ENCODE measurements at regions not wholly inside any gene's neighbourhood (a gene's known extent, or its start where the extent isn't known, plus 50 kb on each side); places are given as distances from the start of the nearest gene placed in this dataset.
A peak's percentile ranks its signal among the peaks of the same experiment; 100 is the strongest.
"Not testable (repeated sequence)": the region's sequence is repeated elsewhere in the genome, so short reads cannot be mapped to it uniquely, and the experiment has no call there.

- no peak for DNase-seq
Measured at GRCh38 chr5:131107128-131107527, 57.9 kb downstream of the HINT1 start.

DNA sequence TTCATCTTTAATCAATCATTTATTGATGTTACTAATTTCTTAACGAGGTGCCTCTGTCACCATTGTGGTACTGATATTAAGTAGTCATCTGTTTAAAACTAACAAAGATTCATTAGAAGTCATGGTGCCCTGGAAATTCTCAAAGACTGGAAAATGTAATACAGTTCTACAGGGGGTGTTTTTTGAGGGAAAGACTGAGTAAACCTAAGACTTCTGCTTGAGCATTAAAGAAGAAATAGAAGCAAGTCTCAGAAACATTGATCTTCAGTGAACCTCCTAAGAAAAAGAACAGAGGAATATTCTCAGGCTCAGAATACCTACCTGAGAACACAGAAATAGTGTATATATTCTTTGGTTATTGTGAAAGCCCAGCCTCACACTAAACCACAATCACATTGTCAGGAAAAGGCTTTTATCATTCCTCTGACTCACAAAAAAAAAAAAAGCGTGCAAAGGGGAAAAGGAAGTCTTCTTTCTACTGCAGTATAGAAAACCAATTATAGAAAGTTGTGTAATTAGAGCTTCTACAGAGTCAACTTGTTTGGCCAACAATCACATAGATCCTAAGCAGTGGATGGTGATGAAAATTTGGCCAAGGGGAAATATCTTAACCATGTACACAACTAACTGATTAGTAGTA is 60.8 kb downstream of the HINT1 start:
- peak; percentile 11 for DNase-seq

GRCh38 chr5:131096774-131097710 is 68.0 kb downstream of the HINT1 start:
- DNase-seq: peak; percentile 73

DNA sequence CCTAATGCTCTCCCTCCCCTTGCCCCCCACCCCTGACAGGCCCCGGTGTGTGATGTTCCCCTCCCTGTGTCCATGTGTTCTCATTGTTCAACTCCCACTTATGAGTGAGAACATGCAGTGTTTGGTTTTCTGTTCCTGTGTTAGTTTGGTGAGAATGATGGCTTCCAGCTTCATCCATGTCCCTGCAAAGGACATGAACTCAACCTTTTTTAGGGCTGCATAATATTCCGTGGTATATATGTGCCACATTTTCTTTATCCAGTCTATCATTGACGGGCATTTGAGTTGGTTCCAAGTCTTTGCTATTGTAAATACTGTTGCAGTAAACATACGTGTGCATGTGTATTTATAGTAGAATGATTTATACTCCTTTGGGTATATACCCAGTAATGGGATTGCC is 69.5 kb downstream of the HINT1 start:
- DNase-seq: not testable (repeated sequence)

DNA sequence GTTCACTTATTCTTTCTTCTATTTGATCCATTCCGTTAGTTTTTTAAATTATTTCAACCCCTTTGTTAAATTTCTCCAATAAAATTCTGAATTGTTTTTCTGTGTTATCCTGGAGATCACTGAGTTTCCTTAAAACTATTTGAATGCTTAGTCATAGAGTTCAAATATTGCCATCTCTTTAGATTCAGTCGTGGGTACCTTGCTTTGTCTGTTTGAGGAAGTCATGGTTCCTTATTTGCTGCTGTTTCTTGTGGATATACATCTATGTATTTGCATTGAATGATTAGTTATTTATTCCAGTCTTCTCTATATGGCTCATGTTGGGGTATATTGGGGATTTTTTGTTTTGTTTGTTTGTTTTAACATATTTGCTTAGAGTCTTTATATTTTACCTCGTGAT is 80.6 kb downstream of the HINT1 start:
- no peak for DNase-seq

DNA sequence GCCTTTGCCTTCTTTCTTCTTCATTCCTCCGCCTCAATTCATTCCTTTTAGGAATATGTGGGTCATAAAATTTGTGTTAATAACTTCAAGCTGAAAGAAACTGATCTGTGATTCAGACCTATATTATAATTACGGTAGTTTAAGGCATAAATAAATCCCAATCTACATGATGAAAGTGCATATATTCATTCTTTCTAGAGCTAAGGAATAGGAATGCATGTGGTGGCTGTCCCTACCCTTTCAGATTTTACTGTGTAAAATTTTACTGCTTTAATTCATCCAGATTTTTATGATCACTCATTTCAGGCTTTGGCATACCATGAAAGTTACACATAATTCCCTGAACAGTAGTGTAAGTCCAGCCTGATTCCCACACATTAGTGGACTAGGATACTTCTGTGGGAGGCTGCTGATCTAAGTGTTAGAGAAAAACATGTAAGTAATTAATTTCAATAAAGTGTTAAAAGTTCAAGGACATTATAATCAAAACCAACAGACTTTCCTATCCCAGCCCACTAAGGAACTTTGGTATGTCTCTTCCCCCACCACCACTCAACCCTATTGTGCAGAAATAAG is 83.1 kb downstream of the HINT1 start:
- peak; percentile 75 for DNase-seq

GRCh38 chr5:131081374-131081773 is 83.7 kb downstream of the HINT1 start:
- DNase-seq: peak; percentile 79

- no peak for DNase-seq
Measured at GRCh38 chr5:131079232-131079631, 85.8 kb downstream of the HINT1 start.

- DNase-seq: no peak
Measured at GRCh38 chr5:131068893-131069643, 96.0 kb downstream of the HINT1 start.

- DNase-seq: no peak
Measured at GRCh38 chr5:131068076-131068475, 97.0 kb downstream of the HINT1 start.

GRCh38 chr5:131067636-131068035 is 97.4 kb downstream of the HINT1 start:
- peak; percentile 2 for DNase-seq

GRCh38 chr5:131064669-131065371 is 100.2 kb downstream of the HINT1 start:
- peak; percentile 5 for DNase-seq

GRCh38 chr5:131042021-131042789 is 122.9 kb downstream of the HINT1 start:
- DNase-seq: no peak

DNA sequence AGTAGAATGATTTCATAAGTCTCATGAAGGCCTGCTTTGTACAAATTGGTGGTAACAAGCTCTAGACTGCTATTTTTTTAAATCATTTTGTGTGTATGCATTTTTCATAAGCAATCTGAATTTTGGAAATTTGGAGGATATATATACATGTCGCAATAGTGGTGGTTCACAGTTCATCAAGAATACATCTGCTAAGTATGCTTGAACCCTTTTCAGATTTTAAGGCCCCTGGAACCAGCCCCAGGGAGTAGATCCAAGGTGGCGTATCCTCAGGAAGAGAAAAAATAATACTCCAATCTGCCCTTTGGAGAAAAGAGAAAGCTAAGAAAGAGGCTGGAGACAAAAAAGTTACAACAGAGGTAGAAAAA is 141.6 kb downstream of the HINT1 start:
- DNase-seq: no peak

DNA sequence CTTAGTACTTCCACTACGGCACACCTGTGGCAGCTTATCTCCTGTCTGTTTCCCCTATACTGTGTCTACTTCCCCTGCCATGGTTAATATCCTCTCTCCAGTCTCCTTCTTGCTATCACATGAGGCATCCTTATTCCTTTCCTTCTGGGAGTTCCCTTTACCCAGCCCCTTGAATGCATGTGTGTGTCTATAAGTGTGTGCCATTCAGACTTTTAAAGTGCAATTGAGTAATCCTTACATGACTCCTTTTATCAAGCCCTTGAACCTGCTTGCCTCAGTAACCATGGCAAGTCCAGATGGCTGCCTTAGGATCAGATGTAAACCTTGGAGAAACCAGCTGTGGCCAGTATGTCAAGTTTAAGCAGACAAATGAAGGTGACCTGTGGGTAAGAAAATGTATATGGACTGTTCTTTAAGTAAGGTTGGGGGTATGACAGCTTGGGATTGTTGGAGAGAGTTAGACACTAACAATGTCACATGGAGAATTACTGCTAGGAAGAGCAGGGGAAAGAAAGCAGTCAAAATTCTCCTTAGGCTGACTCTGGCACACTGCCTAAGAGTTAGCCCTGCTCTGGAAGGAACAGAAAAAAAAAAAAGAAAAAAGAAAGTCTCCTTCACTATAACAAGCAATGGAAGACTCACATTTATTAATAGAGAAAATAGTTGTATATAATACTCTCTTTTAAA is 142.1 kb downstream of the HINT1 start:
- no peak for DNase-seq

- no peak for DNase-seq
Measured at GRCh38 chr5:131021646-131022045, 143.4 kb downstream of the HINT1 start.

GRCh38 chr5:131019601-131020315 is 145.3 kb downstream of the HINT1 start:
- DNase-seq: no peak

DNA sequence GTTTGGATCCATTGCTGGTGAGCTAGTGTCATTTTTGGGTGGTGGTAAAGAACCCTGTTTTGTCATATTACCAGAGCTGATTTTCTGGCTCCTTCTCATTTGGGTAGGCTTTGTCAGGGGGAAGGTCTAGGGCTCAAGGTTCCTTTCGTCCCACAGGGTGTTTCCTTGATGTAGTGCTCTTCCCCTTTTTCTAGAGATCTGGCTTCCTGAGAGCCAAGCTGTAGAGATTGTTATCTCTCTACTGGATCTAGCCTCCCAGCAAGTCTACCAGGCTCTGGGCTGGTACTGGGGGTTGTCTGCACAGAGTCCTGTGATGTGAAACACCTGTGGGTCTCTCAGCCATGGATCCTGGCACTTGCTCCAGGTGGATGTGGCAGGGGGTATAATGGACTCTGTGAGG is 145.9 kb downstream of the HINT1 start:
- DNase-seq: no peak

- no peak for DNase-seq
Measured at GRCh38 chr5:131008329-131008728, 156.7 kb downstream of the HINT1 start.

All from fibroblast of skin of abdomen (primary cell).